Frontal cortex (tissue), 3 donors: ENCODE measurements at regions not wholly inside any gene's neighbourhood (a gene's known extent, or its start where the extent isn't known, plus 50 kb on each side); places are given as distances from the start of the nearest gene placed in this dataset.

Experiments
- DNase-seq, 2 donors: peaks; one replicate each; pipeline ENCODE4 v3.0.0; 2012; ENCODE audit warnings: low spot score in 2 of 2
- FAIRE-seq: peaks from 2 replicates; lab custom pipeline; 2012; peaks lifted over from hg19 to GRCh38; lab: Jason Lieb, UNC
- donor health status: control.
- donor health status: control.
- donor health status: control.

GRCh38 chr13:47408546-47409319, 511.9 kb upstream of the HTR2A start:
- no peak for DNase-seq
- no peak for FAIRE-seq

GRCh38 chr13:47407808-47408207, 511.0 kb upstream of the HTR2A start:
- FAIRE-seq (no peak), DNase-seq (no peak)

GRCh38 chr13:47399599-47399998, 502.7 kb upstream of the HTR2A start:
- no peak for FAIRE-seq
- no peak for DNase-seq

- FAIRE-seq (no peak), DNase-seq (no peak)
These were observed 500.9 kb upstream of the HTR2A start for GRCh38 chr13:47397739-47398138.

GRCh38 chr13:47396915-47397314, 500.1 kb upstream of the HTR2A start:
- FAIRE-seq, result no peak
- no peak for DNase-seq

GRCh38 chr13:47374741-47375140, 477.9 kb upstream of the HTR2A start:
- FAIRE-seq (no peak), DNase-seq (no peak)

GRCh38 chr13:47372751-47373150, 475.9 kb upstream of the HTR2A start:
- FAIRE-seq (no peak), DNase-seq (no peak)

GRCh38 chr13:47351798-47352197, 454.9 kb upstream of the HTR2A start:
- DNase-seq (no peak), FAIRE-seq (no peak)

GRCh38 chr13:47350334-47351124, 453.7 kb upstream of the HTR2A start:
- FAIRE-seq (no peak), DNase-seq (no peak)

GRCh38 chr13:47349211-47349610, 452.4 kb upstream of the HTR2A start:
- DNase-seq (no peak), FAIRE-seq (no peak)

- DNase-seq (no peak), FAIRE-seq (no peak)
These were observed 441.1 kb upstream of the HTR2A start for GRCh38 chr13:47337781-47338507.

GRCh38 chr13:47334173-47334572, 437.3 kb upstream of the HTR2A start:
- no peak for FAIRE-seq
- DNase-seq, result no peak

GRCh38 chr13:47332149-47332548, 435.3 kb upstream of the HTR2A start:
- DNase-seq, result no peak
- FAIRE-seq, result no peak

- no peak for FAIRE-seq
- no peak for DNase-seq
These were observed 433.2 kb upstream of the HTR2A start for GRCh38 chr13:47330031-47330430.

- no peak for DNase-seq
- FAIRE-seq, result no peak
These were observed 431.0 kb upstream of the HTR2A start for GRCh38 chr13:47327861-47328260.

- DNase-seq (no peak), FAIRE-seq (no peak)
These were observed 429.2 kb upstream of the HTR2A start for GRCh38 chr13:47326061-47326460.

GRCh38 chr13:47317356-47317755, 420.5 kb upstream of the HTR2A start:
- FAIRE-seq (no peak), DNase-seq (no peak)

GRCh38 chr13:47310401-47310800, 413.5 kb upstream of the HTR2A start:
- FAIRE-seq (no peak), DNase-seq (no peak)

- FAIRE-seq, result no peak
These were observed 410.1 kb upstream of the HTR2A start for GRCh38 chr13:47306991-47307390.

GRCh38 chr13:47303626-47304025, 406.8 kb upstream of the HTR2A start:
- FAIRE-seq, result no peak
- no peak for DNase-seq

More at GRCh38 chr13:47306991-47307390, 410.1 kb upstream of the HTR2A start:
- DNase-seq, result no peak

GRCh38 chr13:47299304-47299703, 402.5 kb upstream of the HTR2A start:
- FAIRE-seq, result no peak
- DNase-seq, result no peak
